Testis (tissue), 2 donors: ENCODE measurements at regions not wholly inside any gene's neighbourhood (a gene's known extent, or its start where the extent isn't known, plus 50 kb on each side); places are given as distances from the start of the nearest gene placed in this dataset.

Experiments used
- DNase-seq: peaks from one replicate; pipeline ENCODE4 v3.0.0-alpha.2; 2019
- H3K27ac ChIP-seq, 2 donors: fragments of 200-600 bp; sonication (generic); one replicate each; pipeline ENCODE4 v1.5.1; 2019
- H3K27me3 ChIP-seq: fragments of 200-600 bp; sonication (generic); one replicate; pipeline ENCODE4 v1.5.1; 2019
- H3K36me3 ChIP-seq: fragments of 200-600 bp; sonication (generic); one replicate; pipeline ENCODE4 v1.5.1; 2017; ENCODE audit warnings: low read depth; ENCODE audit errors: missing control alignments
- H3K4me1 ChIP-seq: fragments of 200-600 bp; sonication (generic); one replicate; pipeline ENCODE4 v1.5.1; 2019
- H3K4me3 ChIP-seq, 2 donors: fragments of 200-600 bp; sonication (generic); one replicate each; pipeline ENCODE4 v1.5.1; 2017 to 2019
- H3K9me3 ChIP-seq: fragments of 200-600 bp; sonication (generic); one replicate; pipeline ENCODE4 v1.5.1; 2017
- CTCF ChIP-seq, 3 experiments: fragments of 450-650 bp in 2 of 3; fragments of 200-600 bp in 1 of 3; sonication (generic) in 1 of 3; IDR thresholded peaks; one replicate each; pipeline ENCODE4 v1.5.1; 2016 to 2019; ENCODE audit warnings: antibody characterized with exemption in 3 of 3, mild to moderate bottlenecking in 2 of 3, moderate library complexity in 1 of 3
- POLR2A ChIP-seq: fragments of 450-650 bp; IDR thresholded peaks from one replicate; pipeline ENCODE4 v1.6.1; 2017; ENCODE audit warnings: antibody characterized with exemption, mild to moderate bottlenecking, moderate library complexity
- WGBS, 2 donors: methylation state at CpG; one replicate each; pipeline ENCODE4 v1.1.5; 2018; 5-methylcytosine and 5-hydroxymethylcytosine counted together
- intact Hi-C: fragments of 100-400 bp; cut with DNase I; formaldehyde crosslinking; loops from one replicate; pipeline ENCODE4 v1.15.1; 2023; ENCODE audit warnings: low total_unique reads

DNA sequence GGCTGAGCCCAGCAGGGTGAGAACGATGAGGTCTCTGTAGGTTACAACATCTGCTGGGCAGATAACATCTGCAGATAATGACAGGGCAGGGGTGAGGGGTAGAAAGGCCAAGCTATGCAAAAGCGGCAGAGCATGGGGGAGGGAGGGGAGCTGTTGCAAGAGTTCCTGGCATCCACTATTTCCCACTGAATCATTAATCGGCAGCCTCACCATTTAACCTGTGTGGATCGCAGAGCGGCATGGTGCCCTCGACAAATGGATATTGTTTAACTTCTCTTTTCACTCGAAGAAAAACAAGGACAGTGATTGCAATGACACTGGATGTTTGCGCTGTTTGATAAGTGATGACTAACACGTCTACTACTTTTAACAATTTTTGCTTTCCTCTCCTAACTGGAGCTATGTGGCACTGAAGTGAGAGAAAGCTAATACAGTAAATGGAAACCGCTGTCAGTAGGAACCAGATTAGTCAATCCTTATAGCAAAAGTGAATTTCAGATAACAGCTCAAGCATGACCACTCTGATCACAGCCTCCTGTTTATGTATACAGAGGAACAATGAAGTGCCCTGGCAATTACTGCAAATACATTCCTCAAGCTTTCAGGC lies 381.5 kb downstream of the TFAP2A start:
- Histone ChIP-seq H3K4me3 (no peak overlapping the region), H3K4me1 (no peaks in the 10 kb centered on the region), H3K9me3 (no peaks in the 10 kb centered on the region), H3K27ac (no peak overlapping the region), H3K27me3 (no peaks in the 10 kb centered on the region), H3K36me3 (no peaks in the 10 kb centered on the region)
- no peak for DNase-seq
- WGBS, 2 donors, result 67 to 68% methylated on average over 10 of the region's 10 CpGs
- intact Hi-C loops, result no loop called here
- TF ChIP-seq CTCF (IDR thresholded peaks at IDR 0.05) (no peak), POLR2A (no peak)

GRCh38 chr6:10031617-10032016 lies 383.3 kb downstream of the TFAP2A start:
- H3K9me3 ChIP-seq, result no peaks in the 10 kb centered on the region
- H3K4me3 ChIP-seq, result no peak overlapping the region
- H3K27ac ChIP-seq, result no peak overlapping the region
- intact Hi-C loops, result no loop called here
- DNase-seq, result no peak
- no peaks in the 10 kb centered on the region for H3K36me3 ChIP-seq
- WGBS, 2 donors, result 83 to 84% methylated on average over 2 of the region's 2 CpGs
- H3K4me1 ChIP-seq, result no peaks in the 10 kb centered on the region
- TF ChIP-seq CTCF (IDR thresholded peaks at IDR 0.05), result no peak
- TF ChIP-seq POLR2A, result no peak
- no peaks in the 10 kb centered on the region for H3K27me3 ChIP-seq

DNA sequence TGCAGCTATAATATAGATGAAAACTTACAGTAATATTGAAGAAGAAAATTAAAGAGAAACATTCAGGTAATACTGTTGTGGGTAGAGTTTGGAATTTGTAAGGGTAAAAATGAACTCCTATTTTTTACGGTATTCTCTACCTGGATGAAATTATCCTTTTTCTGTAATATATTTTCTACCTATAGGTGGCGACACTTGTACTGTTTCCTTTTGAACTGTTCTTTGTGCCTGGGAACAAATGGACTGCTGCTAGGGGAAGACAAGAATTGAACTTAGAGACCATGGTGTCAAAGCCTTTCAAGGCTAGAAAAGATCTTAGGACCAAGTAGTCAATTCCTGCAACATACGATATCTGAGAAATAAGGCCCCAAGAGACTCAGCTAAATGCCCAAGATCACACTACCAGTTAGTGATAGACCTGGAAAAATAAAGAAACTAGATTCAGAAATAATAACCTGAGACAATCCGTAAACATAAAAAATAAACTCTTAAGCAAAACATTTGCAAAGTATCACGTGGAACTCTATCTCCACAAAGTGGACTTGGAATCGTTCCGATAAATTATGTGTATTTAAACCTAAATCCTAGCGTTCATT lies 383.8 kb downstream of the TFAP2A start:
- Histone ChIP-seq H3K27me3 (no peaks in the 10 kb centered on the region), H3K9me3 (no peaks in the 10 kb centered on the region), H3K4me1 (no peaks in the 10 kb centered on the region), H3K36me3 (no peaks in the 10 kb centered on the region), H3K4me3 (no peak overlapping the region), H3K27ac (no peak overlapping the region)
- DNase-seq, result no peak
- 76 to 78% methylated on average over 8 of the region's 8 CpGs for WGBS, 2 donors
- intact Hi-C loops, result no loop called here
- peak in 2 of 3 experiments; percentile 9 to 81 for TF ChIP-seq CTCF (IDR thresholded peaks at IDR 0.05)
- no peak for TF ChIP-seq POLR2A

DNA sequence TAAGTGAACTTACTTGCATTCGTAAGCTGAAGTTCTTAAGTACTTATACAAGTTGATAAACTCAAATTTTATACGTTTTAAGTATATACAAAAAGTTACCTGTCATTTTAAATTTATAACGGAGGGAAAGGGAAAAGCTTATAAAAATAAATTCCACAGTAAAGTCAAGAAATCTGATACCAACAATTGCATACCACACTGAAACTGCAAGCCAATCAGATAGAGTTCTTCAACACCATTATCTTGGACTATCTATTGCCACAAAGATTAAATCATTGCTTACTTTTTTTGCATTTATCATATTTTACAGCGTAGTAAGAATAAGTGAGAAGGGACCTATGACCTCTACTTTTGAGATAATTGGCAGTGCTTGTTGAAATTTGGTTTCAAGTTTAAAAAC lies 386.7 kb downstream of the TFAP2A start:
- no peak for TF ChIP-seq POLR2A
- WGBS, 2 donors, result 66% methylated on average over 4 of the region's 4 CpGs

GRCh38 chr6:10019851-10020250 lies 395.0 kb downstream of the TFAP2A start:
- Histone ChIP-seq H3K27ac (no peak overlapping the region), H3K9me3 (no peaks in the 10 kb centered on the region), H3K27me3 (no peaks in the 10 kb centered on the region), H3K4me3 (no peak overlapping the region), H3K4me1 (no peaks in the 10 kb centered on the region), H3K36me3 (no peaks in the 10 kb centered on the region)
- TF ChIP-seq POLR2A (no peak), CTCF (IDR thresholded peaks at IDR 0.05) (no peak)
- DNase-seq, result no peak
- WGBS, 2 donors, result 84 to 90% methylated on average over 3 of the region's 3 CpGs
- intact Hi-C loops, result no loop called here

More for the DNA sequence above, 386.7 kb downstream of the TFAP2A start:
- H3K36me3 ChIP-seq, result no peaks in the 10 kb centered on the region
- no peaks in the 10 kb centered on the region for H3K4me1 ChIP-seq
- no peak for DNase-seq
- H3K9me3 ChIP-seq, result no peaks in the 10 kb centered on the region
- no peak overlapping the region for H3K27ac ChIP-seq
- no peak overlapping the region for H3K4me3 ChIP-seq
- H3K27me3 ChIP-seq, result no peaks in the 10 kb centered on the region
- intact Hi-C loops, result no loop called here
